CD14-positive monocyte (primary cell): ENCODE measurements at regions not wholly inside any gene's neighbourhood (a gene's known extent, or its start where the extent isn't known, plus 50 kb on each side); places are given as distances from the start of the nearest gene placed in this dataset.

ENCODE experiments used
- DNase-seq, 3 donors: peaks; one replicate each; pipeline ENCODE4 v3.0.0-alpha.2; 2011 to 2022
- H2AFZ ChIP-seq: 2 replicates; pipeline ENCODE4 v1.6.0; 2012; ENCODE audit warnings: mild to moderate bottlenecking, low read depth, low read length, inconsistent platforms; ENCODE audit not compliant: insufficient read depth, poor library complexity, severe bottlenecking
- H3K27ac ChIP-seq, 2 donors: 1 replicate in 1 of 2; 2 replicates in 1 of 2; pipeline ENCODE4 v1.5.1; 2012 to 2013; ENCODE audit warnings: low read length in 2 of 2, control low read depth in 1 of 2, inconsistent platforms in 1 of 2, low read depth in 1 of 2, mild to moderate bottlenecking in 1 of 2
- H3K27me3 ChIP-seq, 2 donors: one replicate each; pipeline versions ENCODE4 v1.6.0 to v1.6.1; 2011 to 2013; ENCODE audit warnings: low read length in 2 of 2; ENCODE audit not compliant: control insufficient read depth in 2 of 2, insufficient read depth in 2 of 2
- H3K36me3 ChIP-seq, 2 donors: replicated peaks in 1 of 2; 1 replicate in 1 of 2; 2 replicates in 1 of 2; pipeline versions ENCODE4 v1.5.1 to v1.6.1; 2012 to 2013; ENCODE audit warnings: low read length in 2 of 2, control low read depth in 1 of 2, inconsistent platforms in 1 of 2, mild to moderate bottlenecking in 1 of 2; ENCODE audit not compliant: insufficient read depth in 2 of 2, control insufficient read depth in 1 of 2
- H3K4me1 ChIP-seq, 2 donors: 1 replicate in 1 of 2; 2 replicates in 1 of 2; pipeline versions ENCODE4 v1.5.1 to v1.6.1; 2012 to 2013; ENCODE audit warnings: low read length in 2 of 2, control low read depth in 1 of 2, inconsistent platforms in 1 of 2, mild to moderate bottlenecking in 1 of 2, moderate library complexity in 1 of 2; ENCODE audit not compliant: insufficient read depth in 2 of 2, control insufficient read depth in 1 of 2
- H3K4me2 ChIP-seq: replicated peaks from 2 replicates; pipeline ENCODE3; 2012; ENCODE audit warnings: low read length, moderate library complexity, mild to moderate bottlenecking; ENCODE audit not compliant: poor library complexity, severe bottlenecking; ENCODE audit errors: extremely low read depth
- H3K4me3 ChIP-seq, 3 experiments: fragments of 200-600 bp in 1 of 3; sonication (generic) in 1 of 3; replicated peaks in 1 of 3; 1 replicate in 2 of 3; 2 replicates in 1 of 3; pipeline ENCODE4 v1.5.1; 2011 to 2013; ENCODE audit warnings: low read length in 3 of 3, mild to moderate bottlenecking in 3 of 3, control low read depth in 2 of 3, low read depth in 2 of 3, inconsistent platforms in 1 of 3, moderate library complexity in 1 of 3
- H3K79me2 ChIP-seq: 2 replicates; pipeline ENCODE4 v1.6.0; 2012; ENCODE audit warnings: mild to moderate bottlenecking, control low read depth, inconsistent platforms, low read length, moderate library complexity; ENCODE audit not compliant: insufficient read depth
- H3K9ac ChIP-seq: 2 replicates; pipeline ENCODE4 v1.6.0; 2017; ENCODE audit warnings: low read length, mild to moderate bottlenecking; ENCODE audit not compliant: insufficient read depth, poor library complexity, severe bottlenecking
- H3K9me3 ChIP-seq, 2 donors: replicated peaks in 1 of 2; 1 replicate in 1 of 2; 2 replicates in 1 of 2; pipeline versions ENCODE4 v1.5.1 to v1.6.1; 2012 to 2013; ENCODE audit warnings: low read length in 2 of 2, control low read depth in 1 of 2; ENCODE audit not compliant: control insufficient read depth in 1 of 2, insufficient read depth in 1 of 2
- H4K20me1 ChIP-seq: 2 replicates; pipeline ENCODE4 v1.6.0; 2012; ENCODE audit warnings: mild to moderate bottlenecking, low read length, control low read depth, moderate library complexity; ENCODE audit not compliant: insufficient read depth
- H3K27ac Mint-ChIP-seq, 7 donors: one replicate each; pipeline ENCODE4 v1.8.0; 2020; ENCODE audit warnings: mild to moderate bottlenecking in 7 of 7, mixed read lengths in 7 of 7, moderate library complexity in 6 of 7, inconsistent platforms in 2 of 7
- H3K27me3 Mint-ChIP-seq, 3 donors: one replicate each; pipeline ENCODE4 v1.8.0; 2021 to 2022; ENCODE audit warnings: low read depth in 3 of 3, mild to moderate bottlenecking in 3 of 3, mixed read lengths in 3 of 3, moderate library complexity in 3 of 3, inconsistent platforms in 1 of 3
- H3K36me3 Mint-ChIP-seq, 2 donors: one replicate each; pipeline ENCODE4 v1.8.0; 2020; ENCODE audit warnings: mixed read lengths in 2 of 2, inconsistent platforms in 1 of 2, mild to moderate bottlenecking in 1 of 2
- H3K4me1 Mint-ChIP-seq: one replicate; pipeline ENCODE4 v1.8.0; 2020; ENCODE audit warnings: mild to moderate bottlenecking, mixed read lengths
- H3K4me3 Mint-ChIP-seq, 2 donors: one replicate each; pipeline ENCODE4 v1.8.0; 2020; ENCODE audit warnings: mild to moderate bottlenecking in 2 of 2, mixed read lengths in 2 of 2, moderate library complexity in 1 of 2
- H3K9me3 Mint-ChIP-seq, 7 donors: one replicate each; pipeline ENCODE4 v1.8.0; 2020 to 2022; ENCODE audit warnings: mixed read lengths in 7 of 7, mild to moderate bottlenecking in 6 of 7, moderate library complexity in 6 of 7, inconsistent platforms in 2 of 7
- CTCF ChIP-seq: fragments of 200-600 bp; IDR thresholded peaks from one replicate; pipeline ENCODE4 v1.8.0; 2022; ENCODE audit warnings: antibody characterized with exemption, mild to moderate bottlenecking
- WGBS: methylation state at CpG from one replicate; pipeline ENCODE4 v1.1.5; 2013; ENCODE audit warnings: missing lambda C conversion rate; ENCODE audit not compliant: insufficient coverage; 5-methylcytosine and 5-hydroxymethylcytosine counted together
- intact Hi-C, 2 donors: fragments of 100-400 bp; cut with micrococcal nuclease; formaldehyde crosslinking; loops; one replicate each; pipeline versions ENCODE4 v1.15.0 to v1.15.1; 2023

GRCh38 chr7:68922850-68923249, 675.4 kb upstream of the AUTS2 start:
- Histone ChIP-seq H3K4me2 (no peak overlapping the region), H3K4me3 (no peak overlapping the region), H3K79me2 (no peaks in the 10 kb centered on the region), H3K27ac (no peak overlapping the region), H2AFZ (no peak overlapping the region), H3K36me3 (no peaks in the 10 kb centered on the region), H3K9me3 (peaks cover 56 to 63% of the 10 kb centered on the region in 2 donors), H3K9ac (no peak overlapping the region), H4K20me1 (no peaks in the 10 kb centered on the region), H3K4me1 (no peaks in the 10 kb centered on the region), H3K27me3 (no peaks in the 10 kb centered on the region)
- no CpG with 5 or more reads among the region's 8 CpGs for WGBS
- no peak for DNase-seq
- intact Hi-C loops = no loop called here
- TF ChIP-seq CTCF = no peak
- H3K36me3 Mint-ChIP-seq = no peaks in the 10 kb centered on the region
- peaks cover 10 to 51% (median 22%) of the 10 kb centered on the region in 7 donors for H3K9me3 Mint-ChIP-seq
- no peak overlapping the region for H3K4me3 Mint-ChIP-seq
- no peak overlapping the region for H3K27ac Mint-ChIP-seq
- H3K27me3 Mint-ChIP-seq = peaks cover 0 to 2% (median 0%) of the 10 kb centered on the region in 3 donors
- H3K4me1 Mint-ChIP-seq = no peaks in the 10 kb centered on the region

GRCh38 chr7:68925241-68925640, 673.0 kb upstream of the AUTS2 start:
- no peaks in the 10 kb centered on the region for H4K20me1 ChIP-seq
- H3K9ac ChIP-seq = no peak overlapping the region
- H3K27me3 Mint-ChIP-seq = peaks cover 0 to 2% (median 1%) of the 10 kb centered on the region in 3 donors
- H3K4me3 Mint-ChIP-seq = no peak overlapping the region
- H3K9me3 ChIP-seq = peaks cover 54 to 59% of the 10 kb centered on the region in 2 donors
- no peak overlapping the region for H3K27ac ChIP-seq
- intact Hi-C loops = no loop called here
- no peaks in the 10 kb centered on the region for H3K79me2 ChIP-seq
- WGBS = 96% methylated on average over 4 of the region's 6 CpGs
- H3K9me3 Mint-ChIP-seq = peaks cover 11 to 53% (median 30%) of the 10 kb centered on the region in 7 donors
- no peak overlapping the region for H3K4me2 ChIP-seq
- DNase-seq = no peak
- no peaks in the 10 kb centered on the region for H3K36me3 Mint-ChIP-seq
- no peak overlapping the region for H3K27ac Mint-ChIP-seq
- H3K36me3 ChIP-seq = no peaks in the 10 kb centered on the region
- no peak overlapping the region for H3K4me3 ChIP-seq
- no peaks in the 10 kb centered on the region for H3K4me1 ChIP-seq
- H2AFZ ChIP-seq = no peak overlapping the region
- H3K27me3 ChIP-seq = no peaks in the 10 kb centered on the region
- TF ChIP-seq CTCF = no peak
- H3K4me1 Mint-ChIP-seq = no peaks in the 10 kb centered on the region
